Activated T-helper 2 cell treated with anti-CD3 and anti-CD28 coated beads, Interferon-gamma antibody, Interleukin-2, Interleukin-4, amounts not matched to agents 10 μg/mL and 5 μg/mL and 100 μg/mL, durations not matched to agents 14 hours and 24 hours and 36 hours (primary cell): ENCODE measurements at regions not wholly inside any gene's neighbourhood (a gene's known extent, or its start where the extent isn't known, plus 50 kb on each side); places are given as distances from the start of the nearest gene placed in this dataset.

Experiments
- DNase-seq: peaks from one replicate; pipeline ENCODE4 v3.0.0; 2021; ENCODE audit warnings: low spot score
- H3K27ac Mint-ChIP-seq: one replicate; pipeline ENCODE4 v1.8.0; 2021; ENCODE audit warnings: mixed read lengths
- H3K27me3 Mint-ChIP-seq: one replicate; pipeline ENCODE4 v1.8.0; 2021; ENCODE audit warnings: low read depth, mixed read lengths
- H3K36me3 Mint-ChIP-seq: one replicate; pipeline ENCODE4 v1.8.0; 2021; ENCODE audit warnings: low read depth, mixed read lengths
- H3K4me1 Mint-ChIP-seq: one replicate; pipeline ENCODE4 v1.8.0; 2021; ENCODE audit warnings: low read depth, mixed read lengths
- H3K4me3 Mint-ChIP-seq: one replicate; pipeline ENCODE4 v1.8.0; 2021; ENCODE audit warnings: low read depth, mild to moderate bottlenecking, moderate library complexity, mixed read lengths
- H3K9me3 Mint-ChIP-seq: one replicate; pipeline ENCODE4 v1.8.0; 2021; ENCODE audit warnings: mixed read lengths
- intact Hi-C: fragments of 100-400 bp; cut with micrococcal nuclease; formaldehyde crosslinking; loops from one replicate; pipeline ENCODE4 v1.15.1; 2023

DNA sequence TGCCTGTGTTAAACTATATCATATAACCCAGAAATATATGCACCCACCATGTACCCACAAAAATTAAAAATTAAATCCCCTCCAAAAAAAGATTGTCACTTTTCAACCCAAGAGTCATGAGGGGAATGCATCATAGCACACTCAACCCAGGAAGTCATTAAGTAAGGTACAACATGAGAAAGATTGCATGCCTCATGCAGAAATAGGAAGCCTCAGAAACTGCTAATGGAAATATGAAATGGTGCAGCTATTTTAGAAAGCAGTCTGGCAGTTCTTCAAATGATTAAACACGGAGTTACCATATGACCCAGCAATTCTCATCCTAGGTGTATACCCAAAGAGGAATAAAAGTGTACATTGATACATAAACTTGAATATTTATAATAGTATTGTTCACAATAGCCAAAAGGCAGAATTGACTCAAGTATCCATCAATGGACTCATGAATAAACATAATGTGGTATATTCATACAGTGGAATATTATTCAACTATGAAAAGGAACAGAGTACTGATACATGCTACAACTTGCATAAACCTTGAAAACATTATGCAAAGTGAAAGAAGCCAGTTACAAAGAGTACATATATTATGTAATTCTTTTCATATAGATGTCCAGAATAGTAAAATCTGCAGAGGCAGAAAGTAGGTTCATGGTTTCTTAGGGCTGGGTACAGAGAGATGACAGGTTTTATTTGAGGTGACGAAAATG is 70.4 kb downstream of the TMEM100 start:
- DNase-seq: no peak
- H3K27me3 Mint-ChIP-seq: peaks cover 2% of the 10 kb centered on the region
- intact Hi-C loops: no loop called here
- no peaks in the 10 kb centered on the region for H3K4me1 Mint-ChIP-seq
- no peak overlapping the region for H3K4me3 Mint-ChIP-seq
- no peak overlapping the region for H3K27ac Mint-ChIP-seq
- H3K9me3 Mint-ChIP-seq: no peaks in the 10 kb centered on the region
- H3K36me3 Mint-ChIP-seq: no peaks in the 10 kb centered on the region

- intact Hi-C loops: no loop called here
- DNase-seq: no peak
- Mint-ChIP-seq H3K36me3 (no peaks in the 10 kb centered on the region), H3K9me3 (no peaks in the 10 kb centered on the region), H3K27me3 (peaks cover 10% of the 10 kb centered on the region), H3K4me3 (no peak overlapping the region), H3K4me1 (no peaks in the 10 kb centered on the region), H3K27ac (no peak overlapping the region)
These were observed 72.6 kb downstream of the TMEM100 start for GRCh38 chr17:55649957-55650597.

DNA sequence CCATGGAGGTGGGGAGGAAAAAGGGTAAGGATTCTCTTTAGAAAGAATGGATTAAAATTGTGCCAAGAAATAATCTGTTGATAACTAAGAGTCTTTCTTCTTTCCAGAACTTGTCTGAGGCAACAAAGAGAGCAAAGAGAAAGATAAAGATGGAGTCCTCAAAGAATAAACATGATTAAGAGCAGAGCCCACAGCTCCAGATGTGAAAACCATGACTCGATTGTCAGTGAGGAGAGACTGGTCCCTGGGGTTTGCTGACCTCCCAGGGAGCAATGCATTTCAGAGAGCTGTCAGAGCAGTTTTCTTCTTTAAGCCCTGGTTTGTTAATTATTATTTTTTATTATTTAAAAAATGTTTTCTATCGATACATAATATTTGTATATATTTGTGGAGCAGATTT is 74.6 kb downstream of the TMEM100 start:
- intact Hi-C loops: no loop called here
- H3K36me3 Mint-ChIP-seq: no peaks in the 10 kb centered on the region
- H3K4me1 Mint-ChIP-seq: peaks cover 3% of the 10 kb centered on the region
- peaks cover 19% of the 10 kb centered on the region for H3K27me3 Mint-ChIP-seq
- H3K27ac Mint-ChIP-seq: no peak overlapping the region
- no peaks in the 10 kb centered on the region for H3K9me3 Mint-ChIP-seq
- no peak overlapping the region for H3K4me3 Mint-ChIP-seq
- DNase-seq: no peak

DNA sequence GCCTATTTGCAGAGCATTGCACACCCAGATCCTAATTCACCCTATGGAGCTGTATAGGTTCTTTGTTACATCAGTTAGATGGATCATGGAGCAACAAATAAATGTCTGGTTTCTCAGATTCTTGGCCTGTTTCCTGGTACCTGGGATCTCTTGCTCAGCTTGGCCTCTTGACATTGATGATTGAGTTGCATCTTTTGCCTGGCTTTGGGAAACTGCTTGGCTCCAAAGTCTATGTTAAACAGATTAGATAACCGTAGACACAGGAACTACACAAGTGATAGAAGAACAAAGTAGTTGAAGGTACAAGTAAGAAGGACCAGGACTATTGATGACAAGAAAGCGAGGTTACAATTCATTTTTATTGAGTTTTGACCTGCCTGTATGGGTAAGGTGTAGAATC is 77.3 kb downstream of the TMEM100 start:
- H3K9me3 Mint-ChIP-seq: no peaks in the 10 kb centered on the region
- no peak overlapping the region for H3K27ac Mint-ChIP-seq
- no peaks in the 10 kb centered on the region for H3K36me3 Mint-ChIP-seq
- DNase-seq: no peak
- H3K4me3 Mint-ChIP-seq: no peak overlapping the region
- intact Hi-C loops: no loop called here
- peaks cover 18% of the 10 kb centered on the region for H3K27me3 Mint-ChIP-seq
- H3K4me1 Mint-ChIP-seq: peaks cover 8% of the 10 kb centered on the region

- H3K27ac Mint-ChIP-seq: no peak overlapping the region
- no peak overlapping the region for H3K4me3 Mint-ChIP-seq
- DNase-seq: no peak
- H3K4me1 Mint-ChIP-seq: peaks cover 8% of the 10 kb centered on the region
- intact Hi-C loops: no loop called here
- H3K9me3 Mint-ChIP-seq: no peaks in the 10 kb centered on the region
- no peaks in the 10 kb centered on the region for H3K36me3 Mint-ChIP-seq
- H3K27me3 Mint-ChIP-seq: peaks cover 18% of the 10 kb centered on the region
These were observed 78.3 kb downstream of the TMEM100 start for GRCh38 chr17:55644346-55644745.

DNA sequence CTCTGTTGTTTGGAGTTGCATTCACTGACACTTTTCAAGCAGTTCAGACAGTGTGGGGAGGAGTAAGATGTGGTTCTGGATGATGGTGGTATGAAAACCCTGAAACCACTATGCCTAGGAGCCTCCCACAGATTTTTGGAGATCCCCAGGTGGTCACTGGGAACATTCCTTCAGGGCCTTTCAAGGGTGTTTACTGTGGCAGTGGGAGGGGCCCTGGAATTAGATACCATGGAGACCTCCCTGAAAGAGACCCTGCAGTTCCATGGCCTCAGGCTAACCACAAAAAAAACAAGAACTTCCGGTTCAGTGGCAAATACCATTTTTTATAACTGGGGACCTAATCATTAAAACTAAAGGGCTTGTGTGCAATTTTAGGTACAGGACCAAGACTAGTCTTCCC is 79.9 kb downstream of the TMEM100 start:
- intact Hi-C loops: no loop called here
- DNase-seq: no peak
- Mint-ChIP-seq H3K4me3 (no peak overlapping the region), H3K36me3 (no peaks in the 10 kb centered on the region), H3K9me3 (no peaks in the 10 kb centered on the region), H3K27me3 (peaks cover 18% of the 10 kb centered on the region), H3K4me1 (peaks cover 8% of the 10 kb centered on the region), H3K27ac (no peak overlapping the region)

DNA sequence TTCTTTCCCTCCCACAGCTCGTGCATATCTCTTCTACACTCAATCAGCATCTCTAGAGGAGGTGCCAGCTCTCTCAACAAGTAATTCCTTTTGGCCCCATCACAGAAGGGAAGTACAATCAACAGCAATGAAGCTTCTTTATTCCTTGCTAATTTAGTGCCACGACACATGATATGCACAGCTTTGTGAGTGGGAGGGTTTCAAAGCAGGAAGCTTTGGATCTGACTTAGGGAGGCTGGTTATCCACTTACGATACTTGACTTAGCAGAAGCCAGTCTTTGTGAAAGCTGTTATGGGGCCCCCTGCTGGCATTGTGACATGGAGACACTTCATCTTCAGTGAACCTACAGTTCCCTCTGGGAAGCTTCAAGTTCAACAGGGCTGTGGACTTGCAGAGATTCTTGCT is 81.0 kb downstream of the TMEM100 start:
- H3K4me1 Mint-ChIP-seq: peaks cover 8% of the 10 kb centered on the region

DNA sequence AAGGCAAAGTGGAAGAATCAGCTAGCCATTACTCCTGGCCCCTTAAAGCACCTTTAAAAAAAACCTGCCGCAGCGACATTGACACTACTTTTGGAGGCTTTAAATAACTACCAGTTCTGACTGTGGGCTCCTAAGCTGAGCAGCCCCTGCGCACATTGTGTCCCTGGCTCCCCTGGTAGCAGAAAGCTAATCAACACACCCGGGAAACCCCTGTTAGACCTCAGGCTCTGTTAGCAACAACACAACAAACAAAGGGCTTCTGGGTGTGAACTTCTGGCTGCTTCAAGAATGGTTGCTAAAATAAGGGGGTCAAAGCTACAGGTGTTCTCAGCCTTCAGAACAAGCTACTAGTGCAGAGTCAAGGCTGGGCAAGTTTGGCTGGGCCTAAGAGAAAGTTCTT is 83.6 kb downstream of the TMEM100 start:
- H3K4me3 Mint-ChIP-seq: no peak overlapping the region
- no peaks in the 10 kb centered on the region for H3K36me3 Mint-ChIP-seq
- peaks cover 8% of the 10 kb centered on the region for H3K4me1 Mint-ChIP-seq
- H3K27ac Mint-ChIP-seq: no peak overlapping the region
- H3K27me3 Mint-ChIP-seq: peaks cover 18% of the 10 kb centered on the region
- no peaks in the 10 kb centered on the region for H3K9me3 Mint-ChIP-seq
- DNase-seq: no peak
- intact Hi-C loops: no loop called here

More for the DNA sequence above, 81.0 kb downstream of the TMEM100 start:
- no peak for DNase-seq
- peaks cover 17% of the 10 kb centered on the region for H3K27me3 Mint-ChIP-seq
- no peak overlapping the region for H3K4me3 Mint-ChIP-seq
- no peak overlapping the region for H3K27ac Mint-ChIP-seq
- H3K36me3 Mint-ChIP-seq: no peaks in the 10 kb centered on the region
- intact Hi-C loops: loop anchor here (2.0 kb wide), 1 partner anchor 115 kb away; no protein-coding TSS in a partner anchor
- H3K9me3 Mint-ChIP-seq: no peaks in the 10 kb centered on the region

DNA sequence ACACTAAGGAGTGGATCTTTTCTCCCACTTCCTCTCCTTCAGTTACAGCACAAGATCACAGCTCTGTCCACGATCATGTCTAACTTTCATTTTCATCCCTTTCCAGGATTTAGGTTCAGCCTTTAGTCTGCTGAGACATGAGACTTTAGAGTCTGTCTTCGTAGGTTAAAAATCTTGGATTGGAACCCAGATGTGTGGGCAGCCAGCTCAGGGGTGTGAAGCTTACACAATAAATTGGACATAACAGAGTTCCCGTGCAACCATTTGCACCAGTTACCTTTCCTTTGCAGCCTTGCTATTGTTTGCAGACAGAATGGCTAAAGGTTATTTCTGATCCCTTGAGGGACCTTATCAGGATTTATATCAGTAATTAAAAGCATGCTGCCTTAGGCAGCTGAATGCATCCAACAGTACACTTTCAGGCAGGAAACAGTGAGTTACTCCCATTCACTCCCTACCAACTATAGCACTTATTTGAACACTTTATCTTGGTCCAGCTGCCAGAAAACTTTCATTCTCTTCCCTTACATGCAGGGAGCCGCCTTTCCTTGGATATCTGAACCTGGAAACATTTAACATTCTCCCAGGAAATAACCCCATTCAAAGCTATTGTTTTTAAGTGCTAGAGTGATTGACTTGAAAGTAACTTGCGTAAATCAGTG is 87.3 kb downstream of the TMEM100 start:
- Mint-ChIP-seq H3K4me3 (no peak overlapping the region), H3K4me1 (no peaks in the 10 kb centered on the region), H3K36me3 (no peaks in the 10 kb centered on the region), H3K27ac (no peak overlapping the region), H3K9me3 (no peaks in the 10 kb centered on the region), H3K27me3 (peaks cover 16% of the 10 kb centered on the region)
- no peak for DNase-seq
- intact Hi-C loops: no loop called here

- no peaks in the 10 kb centered on the region for H3K9me3 Mint-ChIP-seq
- no peak overlapping the region for H3K27ac Mint-ChIP-seq
- H3K36me3 Mint-ChIP-seq: no peaks in the 10 kb centered on the region
- no peaks in the 10 kb centered on the region for H3K4me1 Mint-ChIP-seq
- H3K27me3 Mint-ChIP-seq: peaks cover 19% of the 10 kb centered on the region
- DNase-seq: no peak
- H3K4me3 Mint-ChIP-seq: no peak overlapping the region
- intact Hi-C loops: no loop called here
These were observed 88.0 kb downstream of the TMEM100 start for GRCh38 chr17:55634702-55635101.

DNA sequence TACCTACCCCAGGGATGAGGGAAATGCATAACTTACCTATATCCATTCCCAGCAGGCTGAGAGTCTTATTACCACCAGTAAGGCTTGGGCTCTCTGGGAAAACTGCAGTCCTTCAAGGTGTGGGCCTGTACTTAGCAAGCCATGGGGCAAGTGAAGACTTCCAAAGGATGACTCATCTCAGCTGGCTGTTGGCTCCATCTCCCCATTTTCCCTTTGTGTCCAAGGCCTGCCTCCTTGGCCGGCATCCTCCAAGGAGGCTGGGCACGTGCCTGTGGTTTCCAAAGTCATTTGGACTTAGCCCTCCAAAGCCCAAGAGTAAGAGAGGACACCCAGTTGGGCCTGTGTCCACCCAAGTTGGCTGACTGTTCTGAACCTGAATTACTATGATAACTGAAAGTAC is 89.8 kb downstream of the TMEM100 start:
- peaks cover 25% of the 10 kb centered on the region for H3K27me3 Mint-ChIP-seq
- intact Hi-C loops: no loop called here
- no peaks in the 10 kb centered on the region for H3K4me1 Mint-ChIP-seq
- DNase-seq: no peak
- H3K9me3 Mint-ChIP-seq: no peaks in the 10 kb centered on the region
- H3K27ac Mint-ChIP-seq: no peak overlapping the region
- H3K4me3 Mint-ChIP-seq: no peak overlapping the region
- H3K36me3 Mint-ChIP-seq: no peaks in the 10 kb centered on the region

DNA sequence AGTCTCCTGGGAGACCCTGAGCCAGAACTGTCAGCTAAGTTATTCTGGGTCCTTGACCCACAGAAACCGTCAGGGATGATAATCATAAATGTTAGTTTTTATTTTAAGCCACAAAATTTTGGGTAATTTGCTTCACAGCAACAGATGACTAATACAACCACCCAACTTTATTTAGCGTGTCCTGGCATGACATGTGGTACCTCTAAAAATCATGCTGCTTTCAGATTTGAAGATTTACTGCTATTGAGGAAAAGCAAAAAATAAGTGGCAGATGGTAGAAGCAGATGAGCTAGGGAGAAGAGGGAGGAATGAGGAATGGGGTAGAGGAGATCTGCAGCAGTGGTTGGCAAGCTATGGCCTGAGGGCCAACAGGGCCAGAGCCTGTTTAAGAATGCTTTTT is 90.4 kb downstream of the TMEM100 start:
- H3K4me3 Mint-ChIP-seq: no peak overlapping the region
- no peak overlapping the region for H3K27ac Mint-ChIP-seq
- H3K9me3 Mint-ChIP-seq: no peaks in the 10 kb centered on the region
- DNase-seq: no peak
- H3K27me3 Mint-ChIP-seq: peaks cover 25% of the 10 kb centered on the region
- H3K36me3 Mint-ChIP-seq: no peaks in the 10 kb centered on the region
- intact Hi-C loops: no loop called here
- H3K4me1 Mint-ChIP-seq: no peaks in the 10 kb centered on the region

GRCh38 chr17:55629995-55630394 is 92.7 kb downstream of the TMEM100 start:
- peaks cover 24% of the 10 kb centered on the region for H3K27me3 Mint-ChIP-seq
- no peaks in the 10 kb centered on the region for H3K9me3 Mint-ChIP-seq
- no peak overlapping the region for H3K4me3 Mint-ChIP-seq
- no peaks in the 10 kb centered on the region for H3K36me3 Mint-ChIP-seq
- no peak for DNase-seq
- peaks cover 7% of the 10 kb centered on the region for H3K4me1 Mint-ChIP-seq
- intact Hi-C loops: no loop called here
- H3K27ac Mint-ChIP-seq: no peak overlapping the region
